WTC11 (cell line): ENCODE measurements at regions not wholly inside any gene's neighbourhood (a gene's known extent, or its start where the extent isn't known, plus 50 kb on each side); places are given as distances from the start of the nearest gene placed in this dataset.

Experiments
- CTCF ChIP-seq: fragments of 200-600 bp; IDR thresholded peaks from 2 replicates; pipeline ENCODE4 v1.8.0; 2022; ENCODE audit warnings: antibody characterized with exemption
- E2F5 ChIP-seq: sonication (generic); formaldehyde crosslinking; IDR thresholded peaks from 2 replicates; pipeline ENCODE4 v1.8.1; 2022; ENCODE audit warnings: mild to moderate bottlenecking, moderate library complexity, missing genetic modification reagents
- GRHL2 ChIP-seq: fragments of 250-450 bp; sonication (Bioruptor Pico); IDR thresholded peaks from 2 replicates; pipeline ENCODE4 v1.8.0; 2022; ENCODE audit warnings: mild to moderate bottlenecking, moderate library complexity; ENCODE audit not compliant: insufficient replicate concordance, severe bottlenecking
- IRF2 ChIP-seq: sonication (generic); formaldehyde crosslinking; IDR thresholded peaks from 2 replicates; pipeline ENCODE4 v1.8.0; 2022; ENCODE audit warnings: low read depth, missing genetic modification reagents, borderline replicate concordance
- NFE2L1 ChIP-seq: sonication (generic); formaldehyde crosslinking; IDR thresholded peaks from 2 replicates; pipeline ENCODE4 v1.8.1; 2023; ENCODE audit warnings: missing genetic modification reagents
- SP1 ChIP-seq: sonication (generic); formaldehyde crosslinking; conservative IDR thresholded peaks from 2 replicates; pipeline ENCODE4 v1.8.1; 2022; ENCODE audit warnings: missing genetic modification reagents
- ZNF219 ChIP-seq: sonication (generic); formaldehyde crosslinking; IDR thresholded peaks from 2 replicates; pipeline ENCODE4 v1.8.0; 2023; ENCODE audit warnings: missing genetic modification reagents, mild to moderate bottlenecking, borderline replicate concordance
- TF ChIP-seq, protein P1 (sequence below): sonication (generic); formaldehyde crosslinking; IDR thresholded peaks from 2 replicates; pipeline ENCODE4 v1.8.1; 2023; ENCODE audit warnings: mild to moderate bottlenecking, missing genetic modification reagents
- TF ChIP-seq, protein P2 (sequence below): sonication (generic); formaldehyde crosslinking; IDR thresholded peaks from 2 replicates; pipeline ENCODE4 v1.8.1; 2023; ENCODE audit warnings: mild to moderate bottlenecking, missing genetic modification reagents, borderline replicate concordance

- TF ChIP-seq CTCF = no peak
- TF ChIP-seq, protein P1, sequence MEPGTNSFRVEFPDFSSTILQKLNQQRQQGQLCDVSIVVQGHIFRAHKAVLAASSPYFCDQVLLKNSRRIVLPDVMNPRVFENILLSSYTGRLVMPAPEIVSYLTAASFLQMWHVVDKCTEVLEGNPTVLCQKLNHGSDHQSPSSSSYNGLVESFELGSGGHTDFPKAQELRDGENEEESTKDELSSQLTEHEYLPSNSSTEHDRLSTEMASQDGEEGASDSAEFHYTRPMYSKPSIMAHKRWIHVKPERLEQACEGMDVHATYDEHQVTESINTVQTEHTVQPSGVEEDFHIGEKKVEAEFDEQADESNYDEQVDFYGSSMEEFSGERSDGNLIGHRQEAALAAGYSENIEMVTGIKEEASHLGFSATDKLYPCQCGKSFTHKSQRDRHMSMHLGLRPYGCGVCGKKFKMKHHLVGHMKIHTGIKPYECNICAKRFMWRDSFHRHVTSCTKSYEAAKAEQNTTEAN (CRISPR knock-in tag) = no peak
- no peak for TF ChIP-seq SP1 (CRISPR knock-in tag)
- TF ChIP-seq, protein P2, sequence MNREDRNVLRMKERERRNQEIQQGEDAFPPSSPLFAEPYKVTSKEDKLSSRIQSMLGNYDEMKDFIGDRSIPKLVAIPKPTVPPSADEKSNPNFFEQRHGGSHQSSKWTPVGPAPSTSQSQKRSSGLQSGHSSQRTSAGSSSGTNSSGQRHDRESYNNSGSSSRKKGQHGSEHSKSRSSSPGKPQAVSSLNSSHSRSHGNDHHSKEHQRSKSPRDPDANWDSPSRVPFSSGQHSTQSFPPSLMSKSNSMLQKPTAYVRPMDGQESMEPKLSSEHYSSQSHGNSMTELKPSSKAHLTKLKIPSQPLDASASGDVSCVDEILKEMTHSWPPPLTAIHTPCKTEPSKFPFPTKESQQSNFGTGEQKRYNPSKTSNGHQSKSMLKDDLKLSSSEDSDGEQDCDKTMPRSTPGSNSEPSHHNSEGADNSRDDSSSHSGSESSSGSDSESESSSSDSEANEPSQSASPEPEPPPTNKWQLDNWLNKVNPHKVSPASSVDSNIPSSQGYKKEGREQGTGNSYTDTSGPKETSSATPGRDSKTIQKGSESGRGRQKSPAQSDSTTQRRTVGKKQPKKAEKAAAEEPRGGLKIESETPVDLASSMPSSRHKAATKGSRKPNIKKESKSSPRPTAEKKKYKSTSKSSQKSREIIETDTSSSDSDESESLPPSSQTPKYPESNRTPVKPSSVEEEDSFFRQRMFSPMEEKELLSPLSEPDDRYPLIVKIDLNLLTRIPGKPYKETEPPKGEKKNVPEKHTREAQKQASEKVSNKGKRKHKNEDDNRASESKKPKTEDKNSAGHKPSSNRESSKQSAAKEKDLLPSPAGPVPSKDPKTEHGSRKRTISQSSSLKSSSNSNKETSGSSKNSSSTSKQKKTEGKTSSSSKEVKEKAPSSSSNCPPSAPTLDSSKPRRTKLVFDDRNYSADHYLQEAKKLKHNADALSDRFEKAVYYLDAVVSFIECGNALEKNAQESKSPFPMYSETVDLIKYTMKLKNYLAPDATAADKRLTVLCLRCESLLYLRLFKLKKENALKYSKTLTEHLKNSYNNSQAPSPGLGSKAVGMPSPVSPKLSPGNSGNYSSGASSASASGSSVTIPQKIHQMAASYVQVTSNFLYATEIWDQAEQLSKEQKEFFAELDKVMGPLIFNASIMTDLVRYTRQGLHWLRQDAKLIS (CRISPR knock-in tag) = no peak
- TF ChIP-seq NFE2L1 (CRISPR knock-in tag) = no peak
- TF ChIP-seq IRF2 = no peak
- no peak for TF ChIP-seq GRHL2
- no peak for TF ChIP-seq E2F5 (CRISPR knock-in tag)
- TF ChIP-seq ZNF219 (CRISPR knock-in tag) = no peak
These were observed 110.2 kb upstream of the IVNS1ABP start for GRCh38 chr1:185427264-185427663.
